Stimulated activated CD4-positive, alpha-beta T cell treated with anti-CD3 and anti-CD28 coated beads, Interleukin-1b, Interleukin-23, amount 100 ng/mL, for 4 hours (primary cell): ENCODE measurements at regions not wholly inside any gene's neighbourhood (a gene's known extent, or its start where the extent isn't known, plus 50 kb on each side); places are given as distances from the start of the nearest gene placed in this dataset.
A peak's percentile ranks its signal among the peaks of the same experiment; 100 is the strongest.

Experiments
- DNase-seq, 2 donors: peaks; one replicate each; pipeline ENCODE4 v3.0.0-alpha.2; 2020; ENCODE audit warnings: low read depth in 2 of 2

- no peak for DNase-seq
Measured at GRCh38 chr2:111685342-111685741, 198.7 kb downstream of the ANAPC1 start.

- DNase-seq: no peak
Measured at GRCh38 chr2:111686994-111687393, 197.0 kb downstream of the ANAPC1 start.

- no peak for DNase-seq
Measured at GRCh38 chr2:111687911-111688310, 196.1 kb downstream of the ANAPC1 start.

- no peak for DNase-seq
Measured at GRCh38 chr2:111688482-111688881, 195.5 kb downstream of the ANAPC1 start.

- no peak for DNase-seq
Measured at GRCh38 chr2:111689174-111689573, 194.8 kb downstream of the ANAPC1 start.

- DNase-seq: no peak
Measured at GRCh38 chr2:111689941-111690340, 194.1 kb downstream of the ANAPC1 start.

GRCh38 chr2:111691164-111691875, 192.7 kb downstream of the ANAPC1 start:
- no peak for DNase-seq

GRCh38 chr2:111692311-111692710, 191.7 kb downstream of the ANAPC1 start:
- DNase-seq: no peak

- DNase-seq: no peak
Measured at GRCh38 chr2:111694700-111695101, 189.3 kb downstream of the ANAPC1 start.

GRCh38 chr2:111695441-111696007, 188.5 kb downstream of the ANAPC1 start:
- DNase-seq: no peak

GRCh38 chr2:111696226-111696625, 187.8 kb downstream of the ANAPC1 start:
- no peak for DNase-seq

GRCh38 chr2:111697560-111697959, 186.4 kb downstream of the ANAPC1 start:
- no peak for DNase-seq

GRCh38 chr2:111698089-111698488, 185.9 kb downstream of the ANAPC1 start:
- DNase-seq: no peak

- peak in 1 of 2 donors; percentile 33 for DNase-seq
Measured at GRCh38 chr2:111698743-111699554, 185.0 kb downstream of the ANAPC1 start.

- no peak for DNase-seq
Measured at GRCh38 chr2:111701266-111701665, 182.7 kb downstream of the ANAPC1 start.

- no peak for DNase-seq
Measured at GRCh38 chr2:111701798-111702118, 182.2 kb downstream of the ANAPC1 start.

- peak; percentile 44 to 46 for DNase-seq
Measured at GRCh38 chr2:111702119-111702803, 181.7 kb downstream of the ANAPC1 start.

- no peak for DNase-seq
Measured at GRCh38 chr2:111702804-111703196, 181.2 kb downstream of the ANAPC1 start.

GRCh38 chr2:111703759-111704158, 180.2 kb downstream of the ANAPC1 start:
- DNase-seq: no peak

GRCh38 chr2:111704246-111704645, 179.7 kb downstream of the ANAPC1 start:
- no peak for DNase-seq

GRCh38 chr2:111705239-111705638, 178.8 kb downstream of the ANAPC1 start:
- no peak for DNase-seq

GRCh38 chr2:111705711-111706336, 178.2 kb downstream of the ANAPC1 start:
- DNase-seq: no peak
